Osteoblast (primary cell): ENCODE measurements at regions not wholly inside any gene's neighbourhood (a gene's known extent, or its start where the extent isn't known, plus 50 kb on each side); places are given as distances from the start of the nearest gene placed in this dataset.

Source experiments
- DNase-seq: peaks from one replicate; pipeline ENCODE4 v3.0.0; 2011; ENCODE audit warnings: low spot score, mixed read lengths; ENCODE audit not compliant: insufficient read length; ENCODE audit errors: missing footprints
- H2AFZ ChIP-seq: 2 replicates; pipeline ENCODE4 v1.6.0; 2011; ENCODE audit warnings: mild to moderate bottlenecking, low read length
- H3K27ac ChIP-seq: 2 replicates; pipeline ENCODE4 v1.5.1; 2011; ENCODE audit warnings: mild to moderate bottlenecking, low read depth, low read length, moderate library complexity
- H3K27me3 ChIP-seq: 2 replicates; pipeline ENCODE4 v1.6.0; 2012; ENCODE audit warnings: mild to moderate bottlenecking, control low read depth, inconsistent platforms, low read length, moderate library complexity; ENCODE audit not compliant: insufficient read depth
- H3K36me3 ChIP-seq: 2 replicates; pipeline ENCODE4 v1.5.1; 2011; ENCODE audit warnings: mild to moderate bottlenecking, low read length, control low read depth, moderate library complexity; ENCODE audit not compliant: insufficient read depth
- H3K4me1 ChIP-seq: 2 replicates; pipeline ENCODE4 v1.5.1; 2011; ENCODE audit warnings: mild to moderate bottlenecking, low read length, control low read depth, moderate library complexity; ENCODE audit not compliant: insufficient read depth
- H3K4me2 ChIP-seq: 2 replicates; pipeline ENCODE4 v1.6.0; 2011; ENCODE audit warnings: mild to moderate bottlenecking, low read length; ENCODE audit not compliant: insufficient read depth
- H3K4me3 ChIP-seq: fragments of 200-600 bp; sonication (generic); 3 replicates; pipeline ENCODE4 v1.5.1; 2012; ENCODE audit warnings: mild to moderate bottlenecking, low read length, inconsistent platforms; ENCODE audit not compliant: insufficient read depth
- H3K79me2 ChIP-seq: 2 replicates; pipeline ENCODE4 v1.6.0; 2012; ENCODE audit warnings: mild to moderate bottlenecking, low read length, control low read depth, inconsistent platforms; ENCODE audit not compliant: insufficient read depth
- H3K9me3 ChIP-seq: 2 replicates; pipeline ENCODE4 v1.5.1; 2011; ENCODE audit warnings: low read depth, low read length, control low read depth
- H4K20me1 ChIP-seq: 2 replicates; pipeline ENCODE4 v1.6.0; 2012; ENCODE audit warnings: mild to moderate bottlenecking, low read length, control low read depth; ENCODE audit not compliant: insufficient read depth
- TF ChIP-seq, protein P1 (sequence below): IDR thresholded peaks from 2 replicates; pipeline ENCODE4 v1.5.1; 2011; ENCODE audit warnings: mild to moderate bottlenecking, low read depth, low read length, moderate library complexity; ENCODE audit errors: extremely low read depth

- no peak overlapping the region for H3K4me3 ChIP-seq
- no peaks in the 10 kb centered on the region for H3K36me3 ChIP-seq
- no peak overlapping the region for H3K27ac ChIP-seq
- TF ChIP-seq, protein P1, sequence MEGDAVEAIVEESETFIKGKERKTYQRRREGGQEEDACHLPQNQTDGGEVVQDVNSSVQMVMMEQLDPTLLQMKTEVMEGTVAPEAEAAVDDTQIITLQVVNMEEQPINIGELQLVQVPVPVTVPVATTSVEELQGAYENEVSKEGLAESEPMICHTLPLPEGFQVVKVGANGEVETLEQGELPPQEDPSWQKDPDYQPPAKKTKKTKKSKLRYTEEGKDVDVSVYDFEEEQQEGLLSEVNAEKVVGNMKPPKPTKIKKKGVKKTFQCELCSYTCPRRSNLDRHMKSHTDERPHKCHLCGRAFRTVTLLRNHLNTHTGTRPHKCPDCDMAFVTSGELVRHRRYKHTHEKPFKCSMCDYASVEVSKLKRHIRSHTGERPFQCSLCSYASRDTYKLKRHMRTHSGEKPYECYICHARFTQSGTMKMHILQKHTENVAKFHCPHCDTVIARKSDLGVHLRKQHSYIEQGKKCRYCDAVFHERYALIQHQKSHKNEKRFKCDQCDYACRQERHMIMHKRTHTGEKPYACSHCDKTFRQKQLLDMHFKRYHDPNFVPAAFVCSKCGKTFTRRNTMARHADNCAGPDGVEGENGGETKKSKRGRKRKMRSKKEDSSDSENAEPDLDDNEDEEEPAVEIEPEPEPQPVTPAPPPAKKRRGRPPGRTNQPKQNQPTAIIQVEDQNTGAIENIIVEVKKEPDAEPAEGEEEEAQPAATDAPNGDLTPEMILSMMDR: no peak
- H2AFZ ChIP-seq: no peak overlapping the region
- H3K9me3 ChIP-seq: no peaks in the 10 kb centered on the region
- no peaks in the 10 kb centered on the region for H4K20me1 ChIP-seq
- H3K79me2 ChIP-seq: no peaks in the 10 kb centered on the region
- H3K4me1 ChIP-seq: no peaks in the 10 kb centered on the region
- H3K27me3 ChIP-seq: no peaks in the 10 kb centered on the region
- no peak overlapping the region for H3K4me2 ChIP-seq
- no peak for DNase-seq
Observed at GRCh38 chr1:29625084-29625420, 388.7 kb downstream of the PTPRU start.

DNA sequence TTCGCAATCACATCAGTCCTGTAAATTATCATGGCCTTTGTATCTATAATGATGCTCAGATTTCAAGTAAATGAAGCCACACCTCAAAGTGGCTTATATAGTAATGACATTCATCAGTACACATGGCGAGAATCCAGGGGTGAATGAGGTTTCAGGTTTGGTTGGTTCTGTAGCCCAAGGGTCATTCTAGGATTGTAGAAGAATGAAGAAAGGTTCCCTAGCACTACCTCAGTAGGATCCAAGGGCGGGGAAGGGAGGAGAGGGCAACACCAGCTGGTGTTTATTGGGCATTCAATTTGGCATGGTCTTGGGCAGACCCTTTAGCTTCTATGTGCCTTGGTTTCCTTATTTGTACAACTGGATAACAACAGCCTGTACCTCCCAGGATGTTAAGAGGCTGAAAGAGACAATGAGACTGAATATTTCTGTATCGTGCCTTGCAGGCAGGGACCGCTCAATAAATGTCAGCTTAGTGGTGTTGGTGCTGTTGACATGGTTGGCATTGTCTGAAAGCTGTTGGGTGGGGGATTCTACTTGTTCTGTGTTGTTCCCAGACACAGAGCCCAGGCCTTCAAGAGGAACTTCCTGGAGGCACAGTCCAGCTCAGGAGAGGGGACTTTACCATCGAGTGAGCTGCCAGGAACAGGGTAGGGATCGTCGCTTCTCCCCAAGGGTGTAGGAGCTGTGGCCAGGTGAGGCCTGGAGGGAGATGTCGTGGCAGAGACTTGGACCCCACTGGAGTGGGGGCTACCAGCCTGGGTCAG, 388.2 kb downstream of the PTPRU start:
- Histone ChIP-seq H3K4me2 (no peak overlapping the region), H3K27me3 (no peaks in the 10 kb centered on the region)

DNA sequence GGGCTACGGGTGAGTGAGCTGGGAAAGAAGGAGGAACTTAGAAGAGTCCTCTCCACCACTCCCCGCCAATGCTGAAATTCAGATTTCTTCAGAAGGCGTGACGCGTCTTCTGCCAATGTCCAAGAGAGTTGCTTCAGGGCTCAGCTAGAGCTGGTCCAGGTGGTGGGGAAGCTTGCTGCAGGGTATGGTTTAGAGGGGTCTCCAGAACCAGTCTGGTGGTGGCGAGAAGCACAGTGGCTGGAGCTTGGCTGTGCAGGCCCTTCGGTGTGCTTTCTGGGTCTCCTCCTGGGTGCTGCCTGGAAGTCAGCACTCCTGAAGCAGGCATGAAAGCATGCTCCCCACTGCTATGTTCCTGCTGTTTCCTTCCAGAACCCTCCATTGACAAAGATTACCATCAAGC, 387.2 kb downstream of the PTPRU start:
- no peaks in the 10 kb centered on the region for H3K36me3 ChIP-seq
- TF ChIP-seq, protein P1: no peak
- no peak for DNase-seq
- H3K4me1 ChIP-seq: no peaks in the 10 kb centered on the region
- H2AFZ ChIP-seq: no peak overlapping the region
- H3K27ac ChIP-seq: no peak overlapping the region
- no peaks in the 10 kb centered on the region for H3K27me3 ChIP-seq
- no peak overlapping the region for H3K4me3 ChIP-seq
- H3K4me2 ChIP-seq: no peak overlapping the region
- H3K9me3 ChIP-seq: no peaks in the 10 kb centered on the region
- H4K20me1 ChIP-seq: no peaks in the 10 kb centered on the region
- no peaks in the 10 kb centered on the region for H3K79me2 ChIP-seq

More for the DNA sequence above, 388.2 kb downstream of the PTPRU start:
- H3K9me3 ChIP-seq: no peaks in the 10 kb centered on the region
- no peak for DNase-seq
- H3K36me3 ChIP-seq: no peaks in the 10 kb centered on the region
- H3K27ac ChIP-seq: no peak overlapping the region
- no peaks in the 10 kb centered on the region for H4K20me1 ChIP-seq
- TF ChIP-seq, protein P1: no peak
- H3K4me1 ChIP-seq: no peaks in the 10 kb centered on the region
- no peak overlapping the region for H3K4me3 ChIP-seq
- H3K79me2 ChIP-seq: no peaks in the 10 kb centered on the region
- no peak overlapping the region for H2AFZ ChIP-seq

- Histone ChIP-seq H3K4me2 (no peak overlapping the region), H3K27ac (no peak overlapping the region), H2AFZ (no peak overlapping the region), H3K79me2 (no peaks in the 10 kb centered on the region), H3K27me3 (no peaks in the 10 kb centered on the region), H3K36me3 (no peaks in the 10 kb centered on the region), H3K4me1 (no peaks in the 10 kb centered on the region), H4K20me1 (no peaks in the 10 kb centered on the region), H3K4me3 (no peak overlapping the region), H3K9me3 (no peaks in the 10 kb centered on the region)
- TF ChIP-seq, protein P1: no peak
- DNase-seq: no peak
Observed at GRCh38 chr1:29621826-29622435, 385.6 kb downstream of the PTPRU start.
